ENCODE measurements at regions not wholly inside any gene's neighbourhood (a gene's known extent, or its start where the extent isn't known, plus 50 kb on each side); places are given as distances from the start of the nearest gene placed in this dataset.

DNA sequence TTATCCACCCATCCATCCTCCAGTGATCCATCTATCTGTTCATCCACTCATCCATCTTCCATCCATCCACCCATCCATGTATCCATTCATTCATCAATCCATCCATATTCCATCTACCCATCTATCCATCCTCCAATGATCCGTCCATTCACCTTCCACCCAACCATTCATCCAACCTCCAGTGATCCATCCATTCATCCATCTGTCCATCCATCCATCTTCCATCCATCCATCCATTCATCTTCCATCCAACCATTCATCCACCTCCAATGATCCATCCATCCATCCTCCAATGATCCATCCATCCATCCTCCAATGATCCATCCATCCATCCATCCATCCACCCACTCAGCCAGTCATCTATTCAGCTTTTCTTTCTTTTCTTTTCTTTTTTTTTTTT is 156.5 kb upstream of the WSCD1 start:
- no peak for DNase-seq (ENCODE audit: low read depth in 1 of 2, low spot score in 1 of 2)
- TF ChIP-seq, protein P1, sequence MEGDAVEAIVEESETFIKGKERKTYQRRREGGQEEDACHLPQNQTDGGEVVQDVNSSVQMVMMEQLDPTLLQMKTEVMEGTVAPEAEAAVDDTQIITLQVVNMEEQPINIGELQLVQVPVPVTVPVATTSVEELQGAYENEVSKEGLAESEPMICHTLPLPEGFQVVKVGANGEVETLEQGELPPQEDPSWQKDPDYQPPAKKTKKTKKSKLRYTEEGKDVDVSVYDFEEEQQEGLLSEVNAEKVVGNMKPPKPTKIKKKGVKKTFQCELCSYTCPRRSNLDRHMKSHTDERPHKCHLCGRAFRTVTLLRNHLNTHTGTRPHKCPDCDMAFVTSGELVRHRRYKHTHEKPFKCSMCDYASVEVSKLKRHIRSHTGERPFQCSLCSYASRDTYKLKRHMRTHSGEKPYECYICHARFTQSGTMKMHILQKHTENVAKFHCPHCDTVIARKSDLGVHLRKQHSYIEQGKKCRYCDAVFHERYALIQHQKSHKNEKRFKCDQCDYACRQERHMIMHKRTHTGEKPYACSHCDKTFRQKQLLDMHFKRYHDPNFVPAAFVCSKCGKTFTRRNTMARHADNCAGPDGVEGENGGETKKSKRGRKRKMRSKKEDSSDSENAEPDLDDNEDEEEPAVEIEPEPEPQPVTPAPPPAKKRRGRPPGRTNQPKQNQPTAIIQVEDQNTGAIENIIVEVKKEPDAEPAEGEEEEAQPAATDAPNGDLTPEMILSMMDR (IDR thresholded peaks at IDR 0.05; ENCODE audit: low read depth, low read length), result no peak
- Histone ChIP-seq H3K36me3 (no peaks in the 10 kb centered on the region), H3K4me3 (no peak overlapping the region), H3K27me3 (no peaks in the 10 kb centered on the region), H3K9me3 (ENCODE audit: low read depth) (no peaks in the 10 kb centered on the region), H3K4me1 (ENCODE audit: low read depth) (no peaks in the 10 kb centered on the region), H3K27ac (no peak overlapping the region)

DNA sequence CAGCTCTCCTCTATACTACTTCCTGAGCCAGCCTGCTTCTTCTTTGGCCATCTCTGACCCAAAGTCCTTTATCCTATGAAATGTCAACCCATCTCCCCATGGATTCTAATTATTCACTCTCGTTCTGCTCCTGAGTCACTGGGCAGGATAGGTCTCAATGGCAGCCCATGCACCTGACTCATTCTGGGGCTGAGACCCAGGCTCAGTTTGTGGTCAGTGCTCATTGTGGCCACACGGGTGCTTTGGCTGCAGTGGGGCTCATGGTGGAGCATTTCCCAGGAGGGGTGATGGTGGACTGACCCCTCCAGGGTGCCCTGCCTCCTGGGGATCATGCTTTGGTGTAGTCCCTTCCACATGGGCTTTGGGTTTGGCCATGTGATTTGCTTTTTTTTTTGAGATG is 154.8 kb upstream of the WSCD1 start:
- H3K4me1 ChIP-seq (ENCODE audit: low read depth), result peaks cover 6% of the 10 kb centered on the region
- H3K4me3 ChIP-seq, result no peak overlapping the region
- DNase-seq (ENCODE audit: low read depth in 1 of 2, low spot score in 1 of 2), result no peak
- no peaks in the 10 kb centered on the region for H3K36me3 ChIP-seq
- no peaks in the 10 kb centered on the region for H3K27me3 ChIP-seq
- TF ChIP-seq, protein P1 (IDR thresholded peaks at IDR 0.05; ENCODE audit: low read depth, low read length), result no peak
- no peaks in the 10 kb centered on the region for H3K9me3 ChIP-seq (ENCODE audit: low read depth)
- H3K27ac ChIP-seq, result no peak overlapping the region

DNA sequence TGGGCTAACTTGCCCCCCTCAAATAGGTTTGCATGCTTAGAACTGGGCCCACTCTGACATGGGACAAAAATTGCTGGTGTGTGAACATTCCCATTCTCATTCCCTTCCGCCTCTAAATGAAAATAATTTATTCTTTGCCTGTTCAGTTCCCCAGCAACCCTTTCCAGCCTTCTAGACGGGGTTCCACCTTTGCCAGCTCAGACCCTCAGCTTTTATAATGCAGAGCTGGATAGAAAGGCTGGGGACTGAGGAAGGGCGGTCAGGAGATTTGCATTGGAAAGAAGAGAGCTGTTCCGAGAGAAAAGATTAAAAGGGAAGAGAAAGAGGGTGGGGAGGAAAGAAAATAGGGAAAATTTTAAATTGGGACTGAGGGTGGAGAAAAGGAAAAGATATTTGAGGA is 151.1 kb upstream of the WSCD1 start:
- H3K27me3 ChIP-seq, result no peaks in the 10 kb centered on the region
- peaks cover 6% of the 10 kb centered on the region for H3K4me1 ChIP-seq (ENCODE audit: low read depth)
- no peaks in the 10 kb centered on the region for H3K36me3 ChIP-seq
- no peak overlapping the region for H3K27ac ChIP-seq
- H3K9me3 ChIP-seq (ENCODE audit: low read depth), result no peaks in the 10 kb centered on the region
- TF ChIP-seq, protein P1 (IDR thresholded peaks at IDR 0.05; ENCODE audit: low read depth, low read length), result no peak
- DNase-seq (ENCODE audit: low read depth in 1 of 2, low spot score in 1 of 2), result no peak
- no peak overlapping the region for H3K4me3 ChIP-seq

DNA sequence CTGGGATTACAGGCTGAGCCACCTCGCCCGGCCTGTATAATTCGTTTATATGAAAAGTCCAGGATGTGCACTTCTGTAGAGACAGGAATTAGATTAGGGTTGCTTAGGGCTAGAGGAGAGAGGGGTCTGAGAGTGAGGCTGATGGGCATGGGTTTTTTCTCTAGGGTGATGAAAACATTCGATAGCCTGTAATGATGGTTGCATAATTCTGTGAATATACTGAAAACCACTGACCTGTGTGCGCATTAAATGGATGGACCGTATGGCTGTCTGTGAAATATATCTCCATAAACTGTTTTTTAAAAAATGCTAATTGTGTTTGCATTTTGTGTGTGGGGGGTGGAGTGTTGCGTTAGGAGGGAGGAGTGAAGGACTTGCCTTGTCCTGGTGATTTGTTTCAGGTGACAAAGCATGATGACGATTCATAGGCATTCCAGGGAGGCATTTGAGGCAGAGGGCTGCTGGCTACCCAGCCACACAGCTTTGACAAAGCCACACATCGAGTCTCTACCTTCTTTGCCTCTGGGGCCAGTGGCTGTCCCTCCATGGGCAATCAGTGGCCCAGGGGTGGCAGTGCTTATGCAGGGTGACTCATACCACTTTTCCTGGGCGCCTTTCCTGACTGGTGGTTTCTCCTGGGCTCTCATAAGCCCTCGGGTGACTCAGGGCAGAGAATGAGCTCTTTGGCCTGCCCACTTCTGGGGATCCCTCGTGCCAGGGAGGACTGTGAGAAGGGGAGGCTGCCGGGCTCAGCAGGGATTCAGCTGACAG is 148.5 kb upstream of the WSCD1 start:
- no peak overlapping the region for H3K4me3 ChIP-seq
- DNase-seq (ENCODE audit: low read depth in 1 of 2, low spot score in 1 of 2), result no peak
- no peak overlapping the region for H3K27ac ChIP-seq
- no peaks in the 10 kb centered on the region for H3K36me3 ChIP-seq
- H3K27me3 ChIP-seq, result no peaks in the 10 kb centered on the region
- TF ChIP-seq, protein P1 (IDR thresholded peaks at IDR 0.05; ENCODE audit: low read depth, low read length), result no peak
- H3K4me1 ChIP-seq (ENCODE audit: low read depth), result peaks cover 6% of the 10 kb centered on the region
- no peaks in the 10 kb centered on the region for H3K9me3 ChIP-seq (ENCODE audit: low read depth)

DNA sequence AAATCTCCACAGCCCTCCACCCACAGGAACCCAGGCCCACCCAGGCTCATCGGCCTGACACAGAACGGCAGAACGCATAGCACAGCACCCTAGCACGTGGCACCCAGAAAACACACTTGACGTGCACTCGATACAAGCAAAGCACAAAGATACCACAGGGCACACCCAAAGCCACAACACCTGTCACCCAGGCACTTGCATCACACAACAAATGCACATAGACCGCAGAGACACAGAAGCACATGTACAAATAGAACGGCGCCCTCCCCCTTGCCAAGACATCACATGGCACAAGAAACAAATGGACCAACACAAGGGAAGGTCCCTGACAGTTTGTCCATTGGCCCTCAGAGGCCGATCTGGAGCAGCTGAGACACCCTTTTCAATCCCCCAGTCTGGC is 147.7 kb upstream of the WSCD1 start:
- H3K27me3 ChIP-seq, result no peaks in the 10 kb centered on the region
- no peaks in the 10 kb centered on the region for H3K9me3 ChIP-seq (ENCODE audit: low read depth)
- peaks cover 6% of the 10 kb centered on the region for H3K4me1 ChIP-seq (ENCODE audit: low read depth)
- H3K4me3 ChIP-seq, result no peak overlapping the region
- TF ChIP-seq, protein P1 (IDR thresholded peaks at IDR 0.05; ENCODE audit: low read depth, low read length), result no peak
- H3K27ac ChIP-seq, result no peak overlapping the region
- no peaks in the 10 kb centered on the region for H3K36me3 ChIP-seq
- DNase-seq (ENCODE audit: low read depth in 1 of 2, low spot score in 1 of 2), result no peak
